ENCODE measurements at regions not wholly inside any gene's neighbourhood (a gene's known extent, or its start where the extent isn't known, plus 50 kb on each side); places are given as distances from the start of the nearest gene placed in this dataset.

- DNase-seq = no peak
Observed at GRCh38 chrX:42505016-42505415, 272.9 kb downstream of the PPP1R2C start.

GRCh38 chrX:42499620-42500019 lies 278.3 kb downstream of the PPP1R2C start:
- DNase-seq = no peak

- no peak for DNase-seq
Observed at GRCh38 chrX:42497356-42497755, 280.6 kb downstream of the PPP1R2C start.

- DNase-seq = no peak
Observed at GRCh38 chrX:42496239-42496638, 281.7 kb downstream of the PPP1R2C start.

- DNase-seq = no peak
Observed at GRCh38 chrX:42495139-42495538, 282.8 kb downstream of the PPP1R2C start.

- DNase-seq = no peak
Observed at GRCh38 chrX:42491137-42491907, 286.6 kb downstream of the PPP1R2C start.

- no peak for DNase-seq
Observed at GRCh38 chrX:42490111-42490510, 287.9 kb downstream of the PPP1R2C start.

GRCh38 chrX:42485601-42486000 lies 292.4 kb downstream of the PPP1R2C start:
- DNase-seq = no peak

GRCh38 chrX:42484233-42484632 lies 293.7 kb downstream of the PPP1R2C start:
- no peak for DNase-seq

- no peak for DNase-seq
Observed at GRCh38 chrX:42477396-42477795, 300.6 kb downstream of the PPP1R2C start.

- no peak for DNase-seq
Observed at GRCh38 chrX:42472727-42473126, 305.2 kb downstream of the PPP1R2C start.

GRCh38 chrX:42466332-42467046 lies 311.5 kb downstream of the PPP1R2C start:
- DNase-seq = no peak

- no peak for DNase-seq
Observed at GRCh38 chrX:42465821-42466220, 312.1 kb downstream of the PPP1R2C start.

GRCh38 chrX:42463706-42464490 lies 314.1 kb downstream of the PPP1R2C start:
- DNase-seq = no peak

GRCh38 chrX:42462917-42463316 lies 315.0 kb downstream of the PPP1R2C start:
- DNase-seq = no peak

- DNase-seq = no peak
Observed at GRCh38 chrX:42460706-42461105, 317.3 kb downstream of the PPP1R2C start.

- DNase-seq = no peak
Observed at GRCh38 chrX:42459735-42460134, 318.2 kb downstream of the PPP1R2C start.

- DNase-seq = no peak
Observed at GRCh38 chrX:42456176-42456700, 321.7 kb downstream of the PPP1R2C start.

- DNase-seq = no peak
Observed at GRCh38 chrX:42450228-42450627, 327.7 kb downstream of the PPP1R2C start.

GRCh38 chrX:42443267-42443666 lies 334.7 kb downstream of the PPP1R2C start:
- no peak for DNase-seq

GRCh38 chrX:42442745-42443144 lies 335.2 kb downstream of the PPP1R2C start:
- no peak for DNase-seq

- DNase-seq = no peak
Observed at GRCh38 chrX:42437211-42437610, 340.8 kb downstream of the PPP1R2C start.

- no peak for DNase-seq
Observed at GRCh38 chrX:42434458-42435166, 343.4 kb downstream of the PPP1R2C start.

Measured in stimulated activated CD4-positive, alpha-beta T cell treated with anti-CD3 and anti-CD28 coated beads, Interleukin-2, amount 100 ng/mL, for 24 hours (primary cell).